Stimulated activated CD4-positive, alpha-beta T cell treated with anti-CD3 and anti-CD28 coated beads, Interleukin-2, amount 100 ng/mL, for 48 hours (primary cell): ENCODE measurements at regions not wholly inside any gene's neighbourhood (a gene's known extent, or its start where the extent isn't known, plus 50 kb on each side); places are given as distances from the start of the nearest gene placed in this dataset.
"Not testable (repeated sequence)": the region's sequence is repeated elsewhere in the genome, so short reads cannot be mapped to it uniquely, and the experiment has no call there.

Experiments
- DNase-seq, 2 donors: peaks; one replicate each; pipeline ENCODE4 v3.0.0-alpha.2; 2020

DNA sequence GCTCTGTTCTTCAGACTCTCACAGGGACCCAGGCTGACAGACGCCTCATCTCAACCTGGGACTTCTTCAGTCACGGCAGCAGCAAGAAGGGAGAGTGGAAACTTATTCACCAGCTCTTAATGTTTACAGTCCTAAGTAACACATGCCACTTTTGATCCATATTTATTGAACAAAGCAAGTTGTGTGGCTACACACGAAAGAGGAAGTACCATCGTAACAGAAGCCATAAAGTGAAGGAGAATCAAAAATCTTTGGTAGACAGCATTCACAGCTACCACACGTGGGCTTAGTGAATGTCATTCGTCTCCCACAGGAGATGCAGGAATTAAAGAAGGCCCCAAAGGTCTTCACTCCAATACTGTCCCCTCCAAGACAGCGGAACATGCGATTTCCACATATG is 582.6 kb downstream of the CETN3 start:
- no peak for DNase-seq

DNA sequence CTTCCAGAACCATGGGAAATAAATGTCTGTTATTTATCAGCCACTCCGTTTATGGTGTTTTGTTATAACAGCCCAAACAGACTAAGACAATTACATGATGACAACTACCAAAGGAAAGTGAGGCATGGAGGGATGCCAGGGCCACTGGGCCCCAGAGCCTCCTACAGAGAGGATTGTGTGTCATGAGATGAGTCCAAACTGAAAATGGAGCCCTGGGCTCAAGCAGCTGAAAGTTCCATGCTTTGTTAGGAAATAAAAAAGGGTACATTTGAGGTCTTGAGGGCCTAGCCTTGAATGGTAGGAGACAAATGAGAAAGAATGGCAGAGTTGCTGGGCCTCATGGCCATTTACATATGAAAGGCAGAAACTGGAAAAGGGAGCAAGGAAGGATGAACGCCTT is 586.5 kb downstream of the CETN3 start:
- DNase-seq: no peak

DNA sequence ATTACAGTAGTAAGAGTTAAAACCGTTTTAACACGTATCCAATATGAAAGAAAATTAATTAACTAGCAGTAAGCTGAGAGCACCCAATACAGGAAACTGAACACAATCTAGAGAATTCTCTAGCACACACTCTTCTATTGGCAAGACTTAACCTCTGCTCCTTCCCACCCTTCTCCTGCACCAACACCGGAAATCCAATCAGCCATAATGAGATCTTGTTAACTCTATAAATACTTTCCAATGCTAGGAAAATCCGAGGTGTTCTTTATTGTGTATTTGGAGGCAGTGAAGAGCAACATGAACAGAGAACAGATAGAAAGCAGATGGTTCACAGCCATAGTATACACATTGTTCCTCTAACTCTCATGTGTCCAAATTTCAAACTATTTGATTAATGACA is 591.7 kb downstream of the CETN3 start:
- no peak for DNase-seq

DNA sequence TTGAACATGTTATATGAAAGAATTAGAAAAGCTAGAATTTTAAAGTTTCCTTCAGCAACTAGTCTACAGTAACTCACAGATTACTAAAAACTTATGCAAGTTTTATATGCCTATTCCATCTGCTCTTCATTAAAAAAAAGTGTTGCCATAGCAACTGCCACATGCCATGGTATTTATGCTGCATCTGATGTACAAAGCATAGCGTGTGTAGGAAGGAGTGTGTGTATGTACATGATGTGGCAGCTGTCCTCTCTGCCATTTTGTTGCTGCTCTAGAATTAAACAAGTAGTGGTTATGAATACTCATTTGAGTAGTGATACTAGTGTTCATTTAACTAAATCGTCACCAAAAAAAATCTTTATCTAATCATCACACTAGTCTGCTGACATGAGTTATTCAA is 593.5 kb downstream of the CETN3 start:
- DNase-seq: no peak

DNA sequence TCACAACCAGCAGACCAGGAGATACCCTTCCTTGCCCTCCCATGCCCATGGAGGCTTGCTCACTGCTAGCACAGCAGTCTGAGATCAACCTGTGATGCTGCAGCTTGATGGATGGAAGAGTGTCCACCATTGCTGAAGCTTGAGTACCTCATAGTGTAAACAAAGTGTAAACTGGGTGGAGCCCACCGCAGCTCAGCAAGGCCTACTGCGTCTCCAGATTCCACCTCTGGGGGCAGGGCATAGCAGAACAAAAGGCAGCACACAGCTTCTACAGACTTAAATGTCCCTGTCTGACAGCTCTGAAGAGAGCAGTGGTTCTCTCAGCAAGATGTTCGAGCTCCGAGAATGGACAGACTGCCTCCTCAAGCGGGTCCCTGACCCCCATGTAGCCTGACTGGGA is 608.8 kb downstream of the CETN3 start:
- not testable (repeated sequence) for DNase-seq

DNA sequence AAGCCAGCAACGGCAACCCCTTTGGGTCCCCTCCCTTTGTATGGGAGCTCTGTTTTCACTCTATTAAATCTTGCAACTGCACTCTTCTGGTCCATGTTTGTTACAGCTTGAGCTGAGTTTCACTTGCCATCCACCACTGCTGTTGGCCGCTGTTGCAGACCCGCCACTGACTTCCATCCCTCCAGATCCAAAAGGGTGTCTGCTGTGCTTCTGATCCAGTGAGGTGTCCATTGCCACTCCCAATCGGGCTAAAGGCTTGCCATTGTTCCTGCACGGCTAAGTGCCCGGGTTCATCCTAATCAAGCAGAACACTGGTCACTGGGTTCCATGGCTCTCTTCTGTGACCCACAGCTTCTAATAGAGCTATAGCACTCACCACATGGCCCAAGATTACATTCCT is 615.1 kb downstream of the CETN3 start:
- not testable (repeated sequence) for DNase-seq

DNA sequence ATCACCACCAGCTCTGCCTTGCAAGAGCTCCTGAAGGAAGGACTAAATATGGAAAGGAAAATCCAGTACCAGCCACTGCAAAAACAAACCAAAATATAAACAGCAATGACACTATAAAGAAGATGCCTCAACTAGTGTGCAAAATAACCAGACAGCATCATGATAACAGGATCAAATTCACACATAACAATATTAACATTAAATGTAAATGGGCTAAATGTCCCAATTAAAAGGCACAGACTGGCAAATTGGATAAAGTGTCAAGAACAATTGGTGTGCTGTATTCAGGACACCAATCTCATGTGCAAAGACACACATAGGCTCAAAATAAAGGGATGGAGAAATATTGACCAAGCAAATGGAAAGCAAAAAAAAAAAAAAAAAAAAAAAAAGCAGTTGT is 629.8 kb downstream of the CETN3 start:
- not testable (repeated sequence) for DNase-seq

DNA sequence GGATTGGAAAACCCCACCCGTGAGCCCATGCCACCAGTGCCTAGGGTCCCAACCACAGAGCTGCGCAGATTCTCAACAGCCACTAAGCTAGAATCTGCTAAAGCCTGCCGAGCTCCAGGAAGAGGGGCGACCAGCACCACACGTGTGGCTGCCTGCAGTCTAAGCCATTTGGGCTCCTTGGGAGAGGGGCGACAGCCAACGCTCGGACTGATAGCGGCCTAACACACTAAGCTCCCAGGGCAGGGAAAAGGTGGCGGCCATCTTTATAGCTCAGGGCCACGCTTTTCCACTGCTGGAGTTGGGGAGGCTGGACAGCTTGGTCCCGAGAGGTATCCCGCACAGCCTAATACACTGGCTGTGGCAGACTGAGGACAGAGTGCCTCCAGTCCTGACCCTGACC is 631.8 kb downstream of the CETN3 start:
- DNase-seq: no peak

DNA sequence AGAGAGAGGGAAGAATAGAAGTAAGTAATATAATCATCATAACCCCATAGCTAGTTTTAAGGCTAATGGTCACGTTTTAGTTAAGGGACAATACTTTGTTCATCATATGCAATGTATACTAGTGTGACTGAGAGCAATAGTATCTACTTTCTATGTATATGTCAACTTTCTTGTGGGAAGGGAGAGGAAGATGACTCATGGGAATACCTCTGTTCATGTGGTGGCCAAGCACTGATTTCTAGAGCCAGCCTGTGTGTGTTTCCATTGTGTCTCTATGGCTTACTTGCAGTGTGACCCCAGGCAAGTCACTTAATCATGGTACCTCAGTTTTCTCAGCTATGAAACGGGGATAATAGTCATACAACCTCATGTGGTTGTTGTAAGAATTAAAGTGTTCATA is 639.6 kb downstream of the CETN3 start:
- DNase-seq: no peak

DNA sequence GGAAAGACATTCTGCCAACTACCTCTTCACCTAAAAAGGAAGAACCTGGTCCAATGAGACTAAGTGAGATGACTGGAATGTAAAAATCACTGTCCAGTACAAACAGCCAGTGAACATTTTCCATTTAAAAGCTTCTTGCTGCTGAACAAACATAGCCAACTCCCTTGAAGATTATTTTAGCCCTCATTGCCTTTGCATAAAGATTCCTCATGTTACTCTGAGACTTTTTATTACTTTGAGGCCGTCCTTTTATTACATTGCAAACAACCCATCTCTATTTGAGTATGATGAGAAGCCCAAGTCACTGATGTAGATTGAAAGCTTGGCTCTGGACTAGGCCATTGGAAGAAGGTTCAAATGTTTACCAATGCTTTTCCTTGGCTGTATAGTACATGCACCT is 649.8 kb downstream of the CETN3 start:
- DNase-seq: no peak

DNA sequence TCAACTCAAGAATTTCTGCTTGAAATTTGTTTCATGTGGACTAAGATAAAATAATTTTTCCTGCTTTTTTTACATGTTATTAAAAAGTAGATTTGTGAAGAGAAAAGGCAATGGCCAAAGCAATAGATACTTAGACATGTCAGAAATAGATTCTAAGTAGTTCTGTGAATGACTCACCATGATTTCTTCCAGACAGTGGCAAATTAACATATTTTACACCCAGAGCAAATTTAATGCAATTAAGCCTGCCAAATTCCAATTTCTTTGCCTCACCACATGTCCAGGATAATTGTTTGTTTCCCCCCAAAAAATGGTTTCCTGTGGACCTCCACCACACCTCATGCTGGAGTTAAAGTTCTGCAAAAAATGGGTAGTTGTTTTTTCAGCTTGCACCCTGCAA is 651.4 kb downstream of the CETN3 start:
- DNase-seq: no peak

DNA sequence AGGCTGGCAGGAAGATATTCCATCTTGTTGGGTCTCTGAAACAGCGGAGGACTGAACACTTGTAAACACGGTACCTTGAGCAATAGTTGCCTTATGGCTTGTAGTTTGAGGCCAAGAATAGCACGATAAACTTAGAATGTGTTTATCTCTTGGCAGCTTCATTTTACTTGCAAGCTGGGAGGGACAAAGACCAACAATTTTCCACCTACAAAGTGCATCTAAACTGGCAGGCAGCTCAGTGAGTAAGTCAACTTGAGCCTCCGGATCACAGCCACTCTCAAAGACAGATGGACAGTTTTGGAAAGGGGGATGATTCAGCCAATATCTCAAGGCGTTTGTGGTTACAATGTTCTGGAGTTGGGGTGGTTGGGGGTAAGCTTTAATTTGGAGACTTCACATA is 652.6 kb downstream of the CETN3 start:
- DNase-seq: no peak

DNA sequence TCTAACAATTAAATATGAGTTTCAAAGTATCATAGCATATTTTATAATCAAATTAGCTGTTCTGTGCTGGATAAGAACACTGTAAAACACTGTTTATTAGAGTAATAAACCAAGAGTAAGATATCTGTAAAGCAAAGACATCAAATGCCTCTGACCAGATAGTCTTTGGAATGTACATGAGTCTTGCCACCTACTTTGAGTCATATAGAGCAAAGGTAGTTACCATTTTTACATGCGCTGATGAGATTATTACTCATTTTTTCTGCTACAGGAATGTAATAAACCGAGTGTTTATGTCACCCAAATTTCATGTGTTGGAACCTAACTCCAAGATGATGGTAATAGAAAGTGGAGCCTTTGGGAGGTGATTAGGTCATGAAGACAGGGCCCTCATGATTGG is 654.5 kb downstream of the CETN3 start:
- DNase-seq: no peak

DNA sequence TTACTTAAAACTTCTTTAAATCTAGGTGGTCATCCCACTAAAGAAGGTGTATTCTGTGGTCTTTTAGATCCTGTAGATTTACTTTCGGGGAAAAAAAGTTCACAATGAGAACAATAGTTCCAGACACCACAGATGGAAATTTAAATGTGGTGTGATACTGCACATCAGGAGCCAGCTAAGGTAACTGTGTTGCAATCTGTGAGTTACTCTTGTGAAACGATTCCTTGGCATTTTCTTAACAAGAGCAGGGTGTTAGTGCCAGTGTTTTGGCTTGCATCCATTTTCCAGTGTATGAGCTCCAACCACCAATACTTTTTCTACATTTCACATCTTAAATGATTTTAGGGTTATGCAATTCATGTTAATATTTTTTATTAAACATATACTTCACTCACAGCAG is 674.5 kb downstream of the CETN3 start:
- no peak for DNase-seq

DNA sequence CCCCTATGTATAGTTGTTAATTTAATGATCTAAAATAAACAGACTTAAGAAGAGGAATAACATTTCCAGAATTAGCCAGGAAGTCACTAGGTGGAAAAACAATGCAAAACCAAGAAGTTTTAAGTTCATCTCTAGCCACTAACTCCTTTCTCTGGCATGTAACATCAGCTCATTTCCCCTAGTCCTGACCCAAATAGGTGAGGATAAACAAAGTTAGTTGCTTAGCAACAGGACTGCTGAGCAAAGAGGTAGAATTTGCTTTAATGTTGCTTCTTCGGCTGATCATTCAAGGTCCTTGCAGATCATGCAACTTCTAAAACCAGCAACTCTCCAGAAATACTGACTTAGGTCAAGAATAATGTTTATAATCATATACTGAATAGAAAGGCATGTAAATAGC is 675.8 kb downstream of the CETN3 start:
- no peak for DNase-seq

DNA sequence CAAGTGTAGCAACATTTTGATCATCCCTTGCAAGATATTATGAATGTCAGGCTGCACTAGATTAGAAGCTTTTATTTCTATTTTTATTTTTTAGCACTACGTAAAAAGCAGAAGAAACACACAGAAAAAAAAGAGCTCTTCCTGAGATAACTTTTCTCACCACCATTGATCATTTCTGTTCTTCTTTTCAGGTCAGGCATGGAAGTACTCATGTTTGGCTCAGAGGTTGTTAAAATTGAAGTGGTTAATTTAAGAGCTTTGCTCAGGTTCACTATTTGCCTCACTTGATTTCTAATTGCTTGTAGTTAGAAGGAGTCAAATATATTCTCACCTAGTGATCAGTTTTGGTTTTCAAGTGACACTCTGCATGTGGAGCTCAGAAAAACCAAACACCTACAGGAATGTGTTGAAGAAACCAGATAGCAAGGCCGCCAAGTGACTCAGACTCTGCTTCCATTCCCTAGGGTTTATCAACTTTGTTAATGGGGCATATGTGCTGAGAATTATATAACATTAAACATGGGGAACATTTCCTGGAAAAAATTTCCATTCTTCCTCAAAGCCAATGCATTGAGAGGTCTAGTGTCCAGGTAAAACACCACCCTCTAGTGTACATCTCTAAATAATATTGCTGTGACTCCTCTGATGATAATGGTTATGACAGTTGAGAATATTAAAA is 679.8 kb downstream of the CETN3 start:
- no peak for DNase-seq

DNA sequence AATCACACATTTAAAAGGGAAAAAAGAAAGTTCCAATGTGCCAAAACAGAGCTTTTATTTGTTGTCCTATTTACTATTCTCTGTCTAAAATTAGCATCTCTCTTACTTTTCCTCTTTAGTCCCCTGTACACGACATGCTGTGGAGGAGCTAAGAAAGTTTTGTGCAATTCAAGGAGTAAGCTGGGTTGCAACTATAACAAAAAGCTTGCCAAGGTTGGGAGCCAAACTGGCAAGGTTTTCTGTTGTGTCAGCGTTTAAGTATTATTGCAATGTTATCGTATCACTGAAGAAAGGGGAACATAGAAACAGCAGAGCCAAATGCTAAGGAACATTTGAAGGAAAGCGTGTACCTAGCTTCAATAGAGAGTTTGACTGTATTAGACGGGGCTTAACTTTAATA is 680.8 kb downstream of the CETN3 start:
- no peak for DNase-seq

DNA sequence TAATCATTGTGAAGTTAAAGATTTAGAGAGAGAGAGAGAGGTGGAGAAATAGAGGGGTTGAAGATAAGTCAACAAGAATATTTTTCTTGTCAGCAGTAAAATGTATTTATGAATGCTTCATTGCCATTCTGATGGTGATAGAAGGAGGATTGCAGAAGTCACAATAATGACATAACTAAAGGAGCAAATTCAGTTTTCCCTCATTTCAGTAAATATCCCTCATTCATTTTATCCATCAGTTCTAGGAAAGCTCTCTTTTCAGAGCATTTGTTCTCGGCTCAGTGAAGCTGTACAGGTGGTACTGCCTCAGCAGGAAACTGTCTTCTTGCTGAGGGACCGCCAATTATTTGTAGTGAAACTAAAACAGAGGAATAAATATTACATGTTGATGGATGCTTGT is 681.4 kb downstream of the CETN3 start:
- DNase-seq: no peak

DNA sequence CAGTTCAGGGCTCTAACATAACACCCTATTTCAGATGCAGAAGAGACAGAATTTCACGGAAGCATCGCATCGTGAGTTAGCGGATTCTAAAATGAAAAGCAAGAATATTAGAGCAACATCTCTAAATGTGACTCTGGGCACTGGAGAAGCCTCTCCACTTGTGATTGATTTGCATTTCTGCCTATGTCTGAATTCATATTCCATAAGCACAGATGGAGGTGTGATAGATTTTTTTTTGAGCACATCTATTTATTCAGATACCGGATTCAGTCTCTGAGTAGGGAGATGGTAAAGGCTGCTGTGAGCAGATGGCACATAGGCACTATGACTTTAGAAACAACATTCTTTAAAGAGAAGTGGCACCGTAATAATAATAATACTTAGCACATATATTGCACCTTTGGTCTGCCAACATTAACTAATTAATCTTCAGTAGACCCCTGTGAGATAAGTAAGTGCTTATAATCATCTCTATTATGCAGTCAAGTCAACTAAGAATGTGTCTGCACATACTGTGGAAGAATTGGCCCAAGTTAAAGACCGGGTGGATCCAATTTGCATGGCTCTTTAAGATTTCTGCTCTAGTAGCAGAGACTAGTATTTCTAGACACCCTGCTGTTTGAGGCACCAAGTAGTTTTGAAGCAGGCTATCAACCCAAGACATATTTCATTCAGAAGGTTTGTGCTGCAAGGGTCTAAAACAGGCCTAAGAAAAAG is 685.0 kb downstream of the CETN3 start:
- no peak for DNase-seq

DNA sequence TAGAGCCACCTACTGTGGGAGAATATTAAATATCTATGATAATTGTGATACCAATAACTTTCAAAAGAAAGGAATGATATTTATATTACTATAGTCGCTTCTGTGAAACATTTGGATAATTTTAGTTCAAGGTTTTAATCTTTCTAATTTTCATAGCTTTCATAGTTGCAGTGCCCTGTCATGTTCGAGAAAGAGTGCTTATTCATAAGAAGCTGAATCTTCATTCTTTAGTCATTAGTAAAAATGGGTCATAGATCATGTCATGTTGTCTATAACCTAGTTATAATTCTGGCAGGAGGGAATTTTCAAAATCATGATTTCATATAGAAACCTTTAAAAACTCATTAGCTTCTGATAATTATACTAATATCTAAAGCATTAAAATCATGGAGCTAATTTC is 685.6 kb downstream of the CETN3 start:
- no peak for DNase-seq

DNA sequence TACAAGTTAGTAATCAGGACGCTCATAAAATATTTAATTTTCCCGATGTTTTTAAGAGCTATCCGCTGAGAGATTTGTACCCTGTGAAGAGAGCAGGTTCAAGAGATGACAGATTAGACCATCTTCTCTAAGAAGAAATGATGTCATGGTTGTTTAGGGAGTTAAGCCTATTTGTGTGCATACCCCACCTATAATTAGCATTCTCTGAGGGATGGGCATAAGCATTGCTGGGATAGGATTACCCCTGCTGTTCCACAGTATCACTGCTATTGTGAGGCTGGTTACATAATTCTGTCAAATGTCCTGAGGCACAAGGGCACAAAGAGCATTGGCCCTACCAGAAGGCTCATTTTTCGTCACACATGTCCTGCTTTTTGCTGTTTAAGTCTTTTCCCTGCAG is 687.0 kb downstream of the CETN3 start:
- no peak for DNase-seq

DNA sequence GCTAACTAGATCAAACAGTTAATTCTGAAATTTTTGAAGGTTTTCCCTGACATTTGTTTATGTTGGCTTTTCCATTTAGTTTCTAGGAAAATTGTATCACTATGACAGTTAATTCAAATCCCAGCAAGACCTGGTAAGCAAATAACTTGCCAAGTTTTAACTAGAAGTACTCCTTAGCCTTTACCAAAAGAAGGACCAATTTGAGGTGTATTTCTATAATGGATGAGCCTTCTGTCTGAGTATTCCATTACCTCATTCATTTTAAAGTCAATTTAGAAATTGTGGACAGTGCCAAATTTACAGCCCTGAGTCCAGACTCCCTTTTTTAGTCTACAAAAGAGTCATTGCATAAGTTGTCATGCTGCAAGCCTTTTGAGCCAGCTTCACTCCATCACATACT is 687.6 kb downstream of the CETN3 start:
- no peak for DNase-seq

DNA sequence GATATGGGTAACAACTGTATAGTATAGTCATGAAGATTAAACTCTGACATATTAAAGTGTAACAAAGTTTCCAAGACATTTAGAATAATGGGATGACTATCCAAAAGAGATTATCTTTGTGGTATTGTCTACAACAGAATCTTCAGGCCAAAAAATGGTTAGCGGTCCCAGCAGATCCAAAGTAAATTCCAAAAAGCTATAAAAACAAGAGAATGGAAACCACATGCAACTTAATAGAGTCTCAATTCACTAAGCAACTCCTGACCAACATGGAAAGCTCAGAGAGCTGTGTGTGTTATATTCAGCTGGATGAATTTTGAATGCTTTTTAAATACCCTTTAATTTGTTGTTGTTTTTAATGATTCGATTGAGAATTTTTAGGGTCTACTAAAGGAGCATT is 688.2 kb downstream of the CETN3 start:
- no peak for DNase-seq

DNA sequence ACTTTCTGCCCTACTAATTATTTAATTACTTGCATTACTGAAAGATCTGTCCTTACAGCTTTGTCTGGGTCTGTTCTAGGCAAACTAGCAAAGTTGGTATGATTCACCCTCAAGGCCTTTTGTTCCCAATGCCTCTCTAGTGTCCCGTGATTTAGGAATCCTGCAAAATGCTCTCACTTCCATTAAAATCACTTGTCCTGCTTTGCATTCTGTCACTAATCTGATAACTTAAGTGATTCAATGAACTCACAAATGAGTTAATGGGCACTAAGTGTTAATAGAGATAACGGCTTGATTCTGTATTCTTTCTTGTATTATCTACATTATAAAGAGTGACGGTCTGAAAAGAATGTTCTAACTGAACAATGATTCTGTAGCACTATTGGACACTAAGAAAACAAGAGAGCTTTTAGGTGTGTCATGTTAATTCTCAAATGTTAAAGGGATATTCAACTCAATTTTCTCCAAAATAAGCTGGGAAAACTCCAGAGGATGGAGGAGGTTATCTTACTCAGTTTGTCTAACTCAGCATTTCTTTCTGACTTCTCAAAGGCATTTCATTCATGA is 697.3 kb downstream of the CETN3 start:
- DNase-seq: no peak

DNA sequence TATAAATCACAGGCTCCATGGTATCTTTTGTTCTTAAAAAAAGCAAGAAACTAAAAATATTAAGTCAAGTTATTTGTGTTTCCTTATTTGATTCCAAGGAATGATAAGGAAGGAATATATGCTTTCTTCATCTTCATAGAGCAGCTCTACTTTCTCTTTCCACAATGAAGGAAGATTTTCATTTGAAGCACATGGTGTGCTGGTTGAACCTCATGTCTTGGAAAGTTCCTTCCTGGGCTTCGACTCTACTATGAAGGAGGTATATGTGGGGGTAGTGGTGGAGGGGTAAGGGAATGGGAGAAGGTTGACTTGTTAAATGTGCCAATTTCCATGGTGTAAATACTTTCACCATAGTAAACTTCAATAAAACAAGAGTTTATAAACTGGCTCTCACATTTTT is 698.0 kb downstream of the CETN3 start:
- DNase-seq: no peak
